ACC112 (cell line): ENCODE measurements at regions not wholly inside any gene's neighbourhood (a gene's known extent, or its start where the extent isn't known, plus 50 kb on each side); places are given as distances from the start of the nearest gene placed in this dataset.

ENCODE experiments used
- H2AFZ ChIP-seq: fragments of 200-600 bp; sonication (generic); one replicate; pipeline ENCODE4 v1.6.0; 2017; ENCODE audit warnings: antibody characterized with exemption, low read length; ENCODE audit not compliant: unreplicated experiment
- H3K27ac ChIP-seq: fragments of 200-600 bp; sonication (generic); 2 replicates; pipeline ENCODE4 v1.5.1; 2014; ENCODE audit warnings: low read depth, mild to moderate bottlenecking, antibody characterized with exemption, low read length, moderate library complexity
- H3K27me3 ChIP-seq: fragments of 200-600 bp; sonication (generic); 2 replicates; pipeline ENCODE4 v1.6.1; 2014; ENCODE audit warnings: mild to moderate bottlenecking, antibody characterized with exemption, low read length, moderate library complexity, mixed read lengths; ENCODE audit not compliant: insufficient read depth
- H3K36me3 ChIP-seq: fragments of 200-600 bp; sonication (generic); 2 replicates; pipeline ENCODE4 v1.6.1; 2016; ENCODE audit warnings: mild to moderate bottlenecking, antibody characterized with exemption, low read length, moderate library complexity, mixed read lengths; ENCODE audit not compliant: insufficient read depth
- H3K4me1 ChIP-seq: fragments of 200-600 bp; sonication (generic); one replicate; pipeline ENCODE4 v1.6.1; 2016; ENCODE audit warnings: low read length, mixed read lengths; ENCODE audit not compliant: insufficient read depth, unreplicated experiment, control insufficient read depth
- H3K4me3 ChIP-seq: fragments of 200-600 bp; sonication (generic); 2 replicates; pipeline ENCODE4 v1.5.1; 2014; ENCODE audit warnings: mild to moderate bottlenecking, low read depth, low read length
- H3K79me2 ChIP-seq: fragments of 200-600 bp; sonication (generic); one replicate; pipeline ENCODE4 v1.6.0; 2016; ENCODE audit warnings: low read length; ENCODE audit not compliant: control insufficient read depth, unreplicated experiment, insufficient read depth

GRCh38 chr16:49081086-49081485 is 200.6 kb downstream of the CBLN1 start:
- no peak overlapping the region for H2AFZ ChIP-seq
- H3K79me2 ChIP-seq: no peaks in the 10 kb centered on the region

GRCh38 chr16:49078571-49078970 is 203.1 kb downstream of the CBLN1 start:
- no peak overlapping the region for H3K4me3 ChIP-seq
- H2AFZ ChIP-seq: no peak overlapping the region
- H3K79me2 ChIP-seq: no peaks in the 10 kb centered on the region
- H3K36me3 ChIP-seq: no peaks in the 10 kb centered on the region
- no peaks in the 10 kb centered on the region for H3K27me3 ChIP-seq
- no peak overlapping the region for H3K27ac ChIP-seq
- H3K4me1 ChIP-seq: no peaks in the 10 kb centered on the region

More at GRCh38 chr16:49081086-49081485, 200.6 kb downstream of the CBLN1 start:
- Histone ChIP-seq H3K27me3 (no peaks in the 10 kb centered on the region), H3K4me1 (no peaks in the 10 kb centered on the region), H3K36me3 (no peaks in the 10 kb centered on the region), H3K4me3 (no peak overlapping the region), H3K27ac (no peak overlapping the region)

- Histone ChIP-seq H3K4me3 (no peak overlapping the region), H3K27ac (no peak overlapping the region), H3K36me3 (no peaks in the 10 kb centered on the region), H2AFZ (no peak overlapping the region), H3K79me2 (no peaks in the 10 kb centered on the region), H3K27me3 (no peaks in the 10 kb centered on the region), H3K4me1 (no peaks in the 10 kb centered on the region)
Measured at GRCh38 chr16:49078104-49078503, 203.5 kb downstream of the CBLN1 start.

GRCh38 chr16:49075709-49076108 is 205.9 kb downstream of the CBLN1 start:
- H3K27ac ChIP-seq: no peak overlapping the region

GRCh38 chr16:49068224-49068623 is 213.4 kb downstream of the CBLN1 start:
- Histone ChIP-seq H3K4me3 (no peak overlapping the region), H3K27me3 (no peaks in the 10 kb centered on the region)

More at GRCh38 chr16:49075709-49076108, 205.9 kb downstream of the CBLN1 start:
- Histone ChIP-seq H3K4me1 (no peaks in the 10 kb centered on the region), H3K36me3 (no peaks in the 10 kb centered on the region), H3K27me3 (no peaks in the 10 kb centered on the region), H2AFZ (no peak overlapping the region), H3K4me3 (no peak overlapping the region), H3K79me2 (no peaks in the 10 kb centered on the region)

GRCh38 chr16:49067776-49068175 is 213.9 kb downstream of the CBLN1 start:
- H3K4me3 ChIP-seq: no peak overlapping the region
- H2AFZ ChIP-seq: no peak overlapping the region
- H3K4me1 ChIP-seq: no peaks in the 10 kb centered on the region
- no peak overlapping the region for H3K27ac ChIP-seq
- H3K36me3 ChIP-seq: no peaks in the 10 kb centered on the region
- no peaks in the 10 kb centered on the region for H3K27me3 ChIP-seq
- H3K79me2 ChIP-seq: no peaks in the 10 kb centered on the region

More at GRCh38 chr16:49068224-49068623, 213.4 kb downstream of the CBLN1 start:
- no peak overlapping the region for H2AFZ ChIP-seq
- H3K4me1 ChIP-seq: no peaks in the 10 kb centered on the region
- no peak overlapping the region for H3K27ac ChIP-seq
- H3K79me2 ChIP-seq: no peaks in the 10 kb centered on the region
- H3K36me3 ChIP-seq: no peaks in the 10 kb centered on the region

- Histone ChIP-seq H3K79me2 (no peaks in the 10 kb centered on the region), H3K4me1 (no peaks in the 10 kb centered on the region), H3K36me3 (no peaks in the 10 kb centered on the region), H3K27ac (no peak overlapping the region), H3K27me3 (no peaks in the 10 kb centered on the region), H3K4me3 (no peak overlapping the region), H2AFZ (no peak overlapping the region)
Measured at GRCh38 chr16:49061137-49061714, 220.4 kb downstream of the CBLN1 start.

- Histone ChIP-seq H3K27ac (no peak overlapping the region), H2AFZ (no peak overlapping the region), H3K36me3 (no peaks in the 10 kb centered on the region), H3K4me1 (no peaks in the 10 kb centered on the region), H3K79me2 (no peaks in the 10 kb centered on the region), H3K27me3 (no peaks in the 10 kb centered on the region), H3K4me3 (no peak overlapping the region)
Measured at GRCh38 chr16:49060728-49061127, 220.9 kb downstream of the CBLN1 start.

GRCh38 chr16:49058382-49058781 is 223.3 kb downstream of the CBLN1 start:
- Histone ChIP-seq H3K79me2 (no peaks in the 10 kb centered on the region), H3K27me3 (no peaks in the 10 kb centered on the region), H3K4me1 (no peaks in the 10 kb centered on the region), H3K4me3 (no peak overlapping the region), H3K27ac (no peak overlapping the region), H3K36me3 (no peaks in the 10 kb centered on the region), H2AFZ (no peak overlapping the region)

GRCh38 chr16:49057936-49058335 is 223.7 kb downstream of the CBLN1 start:
- no peak overlapping the region for H3K4me3 ChIP-seq
- no peak overlapping the region for H3K27ac ChIP-seq
- no peaks in the 10 kb centered on the region for H3K79me2 ChIP-seq
- H3K27me3 ChIP-seq: no peaks in the 10 kb centered on the region
- no peaks in the 10 kb centered on the region for H3K36me3 ChIP-seq
- H2AFZ ChIP-seq: no peak overlapping the region
- no peaks in the 10 kb centered on the region for H3K4me1 ChIP-seq

GRCh38 chr16:49057391-49057790 is 224.2 kb downstream of the CBLN1 start:
- Histone ChIP-seq H3K36me3 (no peaks in the 10 kb centered on the region), H3K27ac (no peak overlapping the region), H3K79me2 (no peaks in the 10 kb centered on the region), H3K4me3 (no peak overlapping the region), H3K4me1 (no peaks in the 10 kb centered on the region), H3K27me3 (no peaks in the 10 kb centered on the region), H2AFZ (no peak overlapping the region)
